ENCODE measurements at regions not wholly inside any gene's neighbourhood (a gene's known extent, or its start where the extent isn't known, plus 50 kb on each side); places are given as distances from the start of the nearest gene placed in this dataset.

GRCh38 chr15:35756623-35757022, 210.7 kb upstream of the DPH6 start:
- Histone ChIP-seq H3K79me1 (replicated peaks; ENCODE audit: low read length, poor library complexity, severe bottlenecking) (no peaks in the 10 kb centered on the region), H2AFZ (ENCODE audit: low read depth, low read length) (no peak overlapping the region), H3K27me3 (ENCODE audit: control insufficient read depth in 1 of 2, insufficient read depth in 1 of 2, low read length in 2 of 2) (no peaks in the 10 kb centered on the region), H3K4me1 (ENCODE audit: control insufficient read depth, insufficient read depth, low read depth, low read length) (no peaks in the 10 kb centered on the region), H3K4ac (ENCODE audit: low read depth in 1 of 2, low read length in 2 of 2) (no peak overlapping the region), H3K18ac (ENCODE audit: low read depth in 1 of 2, low read length in 2 of 2) (no peak overlapping the region), H3K4me3 (ENCODE audit: insufficient read depth in 1 of 2, low read depth in 1 of 2, low read length in 2 of 2) (no peak overlapping the region), H2BK15ac (ENCODE audit: low read depth, poor library complexity, severe bottlenecking) (no peak overlapping the region), H2AK5ac (ENCODE audit: low read length, severe bottlenecking) (no peak overlapping the region), H3K9ac (ENCODE audit: low read length) (no peak overlapping the region), H3K4me2 (ENCODE audit: low read length, poor library complexity, severe bottlenecking) (no peak overlapping the region), H3K27ac (ENCODE audit: low read length, poor library complexity, severe bottlenecking) (no peak overlapping the region), H3K23ac (ENCODE audit: low read length in 2 of 2) (no peak overlapping the region), H2BK12ac (ENCODE audit: low read length in 2 of 2) (no peak overlapping the region), H3K14ac (ENCODE audit: low read length in 2 of 2) (no peak overlapping the region), H2BK120ac (ENCODE audit: low read depth, low read length) (no peak overlapping the region), H3K9me3 (ENCODE audit: control insufficient read depth, low read length) (no peaks in the 10 kb centered on the region), H4K8ac (ENCODE audit: low read length) (no peak overlapping the region), H4K91ac (ENCODE audit: low read length) (no peak overlapping the region), H2BK5ac (ENCODE audit: low read depth, low read length, poor library complexity, severe bottlenecking) (no peak overlapping the region), H3K36me3 (ENCODE audit: control insufficient read depth in 1 of 2, insufficient read depth in 2 of 2, low read depth in 1 of 2, low read length in 2 of 2) (no peaks in the 10 kb centered on the region)
- 100% methylated on average over 1 of the region's 3 CpGs for whole genome bisulfite sequencing
- no peak for DNase-seq

GRCh38 chr15:35757361-35757760, 211.4 kb upstream of the DPH6 start:
- no peaks in the 10 kb centered on the region for H3K9me3 ChIP-seq (ENCODE audit: control insufficient read depth, low read length)
- H2BK5ac ChIP-seq (ENCODE audit: low read depth, low read length, poor library complexity, severe bottlenecking) = no peak overlapping the region
- H3K4ac ChIP-seq (ENCODE audit: low read depth in 1 of 2, low read length in 2 of 2) = no peak overlapping the region
- no peaks in the 10 kb centered on the region for H3K36me3 ChIP-seq (ENCODE audit: control insufficient read depth in 1 of 2, insufficient read depth in 2 of 2, low read depth in 1 of 2, low read length in 2 of 2)
- no peak overlapping the region for H3K4me3 ChIP-seq (ENCODE audit: insufficient read depth in 1 of 2, low read depth in 1 of 2, low read length in 2 of 2)
- H3K4me1 ChIP-seq (ENCODE audit: control insufficient read depth, insufficient read depth, low read depth, low read length) = no peaks in the 10 kb centered on the region
- H3K27me3 ChIP-seq (ENCODE audit: control insufficient read depth in 1 of 2, insufficient read depth in 1 of 2, low read length in 2 of 2) = no peaks in the 10 kb centered on the region
- no peak overlapping the region for H4K8ac ChIP-seq (ENCODE audit: low read length)
- no peak overlapping the region for H3K27ac ChIP-seq (ENCODE audit: low read length, poor library complexity, severe bottlenecking)
- DNase-seq = no peak
- no peak overlapping the region for H2AK5ac ChIP-seq (ENCODE audit: low read length, severe bottlenecking)
- no peak overlapping the region for H3K18ac ChIP-seq (ENCODE audit: low read depth in 1 of 2, low read length in 2 of 2)
- no peak overlapping the region for H3K4me2 ChIP-seq (ENCODE audit: low read length, poor library complexity, severe bottlenecking)
- 100% methylated on average over 2 of the region's 2 CpGs for WGBS
- no peak overlapping the region for H3K14ac ChIP-seq (ENCODE audit: low read length in 2 of 2)
- H3K79me1 ChIP-seq (replicated peaks; ENCODE audit: low read length, poor library complexity, severe bottlenecking) = no peaks in the 10 kb centered on the region
- no peak overlapping the region for H3K23ac ChIP-seq (ENCODE audit: low read length in 2 of 2)
- no peak overlapping the region for H2AFZ ChIP-seq (ENCODE audit: low read depth, low read length)
- no peak overlapping the region for H2BK15ac ChIP-seq (ENCODE audit: low read depth, poor library complexity, severe bottlenecking)
- no peak overlapping the region for H4K91ac ChIP-seq (ENCODE audit: low read length)
- no peak overlapping the region for H3K9ac ChIP-seq (ENCODE audit: low read length)
- no peak overlapping the region for H2BK12ac ChIP-seq (ENCODE audit: low read length in 2 of 2)
- no peak overlapping the region for H2BK120ac ChIP-seq (ENCODE audit: low read depth, low read length)

GRCh38 chr15:35757765-35758164, 211.8 kb upstream of the DPH6 start:
- H2BK120ac ChIP-seq (ENCODE audit: low read depth, low read length) = no peak overlapping the region
- H3K36me3 ChIP-seq (ENCODE audit: control insufficient read depth in 1 of 2, insufficient read depth in 2 of 2, low read depth in 1 of 2, low read length in 2 of 2) = no peaks in the 10 kb centered on the region
- H2BK15ac ChIP-seq (ENCODE audit: low read depth, poor library complexity, severe bottlenecking) = no peak overlapping the region
- no peak overlapping the region for H3K9ac ChIP-seq (ENCODE audit: low read length)
- H3K18ac ChIP-seq (ENCODE audit: low read depth in 1 of 2, low read length in 2 of 2) = no peak overlapping the region
- H3K14ac ChIP-seq (ENCODE audit: low read length in 2 of 2) = no peak overlapping the region
- H3K23ac ChIP-seq (ENCODE audit: low read length in 2 of 2) = no peak overlapping the region
- DNase-seq = no peak
- H2AK5ac ChIP-seq (ENCODE audit: low read length, severe bottlenecking) = no peak overlapping the region
- no peak overlapping the region for H3K4me3 ChIP-seq (ENCODE audit: insufficient read depth in 1 of 2, low read depth in 1 of 2, low read length in 2 of 2)
- H3K27ac ChIP-seq (ENCODE audit: low read length, poor library complexity, severe bottlenecking) = no peak overlapping the region
- H3K4me1 ChIP-seq (ENCODE audit: control insufficient read depth, insufficient read depth, low read depth, low read length) = no peaks in the 10 kb centered on the region
- H3K9me3 ChIP-seq (ENCODE audit: control insufficient read depth, low read length) = no peaks in the 10 kb centered on the region
- no peaks in the 10 kb centered on the region for H3K27me3 ChIP-seq (ENCODE audit: control insufficient read depth in 1 of 2, insufficient read depth in 1 of 2, low read length in 2 of 2)
- no peak overlapping the region for H2BK5ac ChIP-seq (ENCODE audit: low read depth, low read length, poor library complexity, severe bottlenecking)
- no peak overlapping the region for H2AFZ ChIP-seq (ENCODE audit: low read depth, low read length)
- H4K91ac ChIP-seq (ENCODE audit: low read length) = no peak overlapping the region
- 98% methylated on average over 3 of the region's 3 CpGs for WGBS
- H3K4ac ChIP-seq (ENCODE audit: low read depth in 1 of 2, low read length in 2 of 2) = no peak overlapping the region
- H3K4me2 ChIP-seq (ENCODE audit: low read length, poor library complexity, severe bottlenecking) = no peak overlapping the region
- H3K79me1 ChIP-seq (replicated peaks; ENCODE audit: low read length, poor library complexity, severe bottlenecking) = no peaks in the 10 kb centered on the region
- no peak overlapping the region for H4K8ac ChIP-seq (ENCODE audit: low read length)
- H2BK12ac ChIP-seq (ENCODE audit: low read length in 2 of 2) = no peak overlapping the region

- no peak overlapping the region for H2BK15ac ChIP-seq (ENCODE audit: low read depth, poor library complexity, severe bottlenecking)
- no peak overlapping the region for H2BK120ac ChIP-seq (ENCODE audit: low read depth, low read length)
- 100% methylated on average over 3 of the region's 5 CpGs for WGBS
- H3K14ac ChIP-seq (ENCODE audit: low read length in 2 of 2) = no peak overlapping the region
- H2BK12ac ChIP-seq (ENCODE audit: low read length in 2 of 2) = no peak overlapping the region
- no peak overlapping the region for H3K23ac ChIP-seq (ENCODE audit: low read length in 2 of 2)
- H3K4me1 ChIP-seq (ENCODE audit: control insufficient read depth, insufficient read depth, low read depth, low read length) = no peaks in the 10 kb centered on the region
- H3K18ac ChIP-seq (ENCODE audit: low read depth in 1 of 2, low read length in 2 of 2) = no peak overlapping the region
- no peak overlapping the region for H4K91ac ChIP-seq (ENCODE audit: low read length)
- no peak overlapping the region for H2AFZ ChIP-seq (ENCODE audit: low read depth, low read length)
- peak overlapping the region; percentile 85 for H2AK5ac ChIP-seq (ENCODE audit: low read length, severe bottlenecking)
- no peak overlapping the region for H4K8ac ChIP-seq (ENCODE audit: low read length)
- no peak overlapping the region for H3K4ac ChIP-seq (ENCODE audit: low read depth in 1 of 2, low read length in 2 of 2)
- H3K4me3 ChIP-seq (ENCODE audit: insufficient read depth in 1 of 2, low read depth in 1 of 2, low read length in 2 of 2) = no peak overlapping the region
- no peak overlapping the region for H3K4me2 ChIP-seq (ENCODE audit: low read length, poor library complexity, severe bottlenecking)
- H3K9me3 ChIP-seq (ENCODE audit: control insufficient read depth, low read length) = no peaks in the 10 kb centered on the region
- no peak overlapping the region for H2BK5ac ChIP-seq (ENCODE audit: low read depth, low read length, poor library complexity, severe bottlenecking)
- no peak overlapping the region for H3K27ac ChIP-seq (ENCODE audit: low read length, poor library complexity, severe bottlenecking)
- no peak overlapping the region for H3K9ac ChIP-seq (ENCODE audit: low read length)
- no peaks in the 10 kb centered on the region for H3K36me3 ChIP-seq (ENCODE audit: control insufficient read depth in 1 of 2, insufficient read depth in 2 of 2, low read depth in 1 of 2, low read length in 2 of 2)
- no peak for DNase-seq
- H3K79me1 ChIP-seq (replicated peaks; ENCODE audit: low read length, poor library complexity, severe bottlenecking) = no peaks in the 10 kb centered on the region
- H3K27me3 ChIP-seq (ENCODE audit: control insufficient read depth in 1 of 2, insufficient read depth in 1 of 2, low read length in 2 of 2) = no peaks in the 10 kb centered on the region
Observed at GRCh38 chr15:35764661-35765519, 218.9 kb upstream of the DPH6 start.
